ENCODE measurements at regions not wholly inside any gene's neighbourhood (a gene's known extent, or its start where the extent isn't known, plus 50 kb on each side); places are given as distances from the start of the nearest gene placed in this dataset.

DNA sequence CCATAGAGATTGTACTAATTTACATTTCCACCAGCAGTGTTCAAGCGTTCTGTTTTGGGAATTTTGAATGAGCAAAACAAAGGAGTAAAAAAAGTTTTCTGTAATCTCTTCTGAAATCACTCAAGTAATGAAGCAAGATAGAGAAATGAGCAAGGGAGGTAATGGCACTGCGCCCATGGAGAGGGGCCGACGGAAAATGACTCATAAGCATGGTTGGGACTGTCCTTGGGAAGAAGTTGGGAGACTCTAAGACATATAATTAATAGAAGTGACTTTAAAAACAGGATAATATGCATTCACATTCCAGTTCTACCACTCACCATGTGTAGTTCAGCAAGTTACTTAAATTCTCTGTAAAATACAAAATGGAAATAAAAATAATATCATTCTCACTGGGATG is 62.5 kb upstream of the C5orf46 start:
- TF ChIP-seq, protein P1, sequence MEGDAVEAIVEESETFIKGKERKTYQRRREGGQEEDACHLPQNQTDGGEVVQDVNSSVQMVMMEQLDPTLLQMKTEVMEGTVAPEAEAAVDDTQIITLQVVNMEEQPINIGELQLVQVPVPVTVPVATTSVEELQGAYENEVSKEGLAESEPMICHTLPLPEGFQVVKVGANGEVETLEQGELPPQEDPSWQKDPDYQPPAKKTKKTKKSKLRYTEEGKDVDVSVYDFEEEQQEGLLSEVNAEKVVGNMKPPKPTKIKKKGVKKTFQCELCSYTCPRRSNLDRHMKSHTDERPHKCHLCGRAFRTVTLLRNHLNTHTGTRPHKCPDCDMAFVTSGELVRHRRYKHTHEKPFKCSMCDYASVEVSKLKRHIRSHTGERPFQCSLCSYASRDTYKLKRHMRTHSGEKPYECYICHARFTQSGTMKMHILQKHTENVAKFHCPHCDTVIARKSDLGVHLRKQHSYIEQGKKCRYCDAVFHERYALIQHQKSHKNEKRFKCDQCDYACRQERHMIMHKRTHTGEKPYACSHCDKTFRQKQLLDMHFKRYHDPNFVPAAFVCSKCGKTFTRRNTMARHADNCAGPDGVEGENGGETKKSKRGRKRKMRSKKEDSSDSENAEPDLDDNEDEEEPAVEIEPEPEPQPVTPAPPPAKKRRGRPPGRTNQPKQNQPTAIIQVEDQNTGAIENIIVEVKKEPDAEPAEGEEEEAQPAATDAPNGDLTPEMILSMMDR (IDR thresholded peaks at IDR 0.05): no peak
- no peak for TF ChIP-seq POLR2A (IDR thresholded peaks at IDR 0.05)
- TF ChIP-seq EP300 (IDR thresholded peaks at IDR 0.05): no peak
- TF ChIP-seq POLR2AphosphoS5 (IDR thresholded peaks at IDR 0.05): no peak

Data from upper lobe of left lung (tissue), 4 donors.